A549 (cell line): ENCODE measurements at regions not wholly inside any gene's neighbourhood (a gene's known extent, or its start where the extent isn't known, plus 50 kb on each side); places are given as distances from the start of the nearest gene placed in this dataset.

ENCODE experiments used
- ATAC-seq, 2 experiments: fragments of 200-7000 bp in 1 of 2; fragments of >200 bp in 1 of 2; cut with Nextera tagmentation in 1 of 2; cut with Tn5 transposase in 1 of 2; 3 replicates each; pipeline versions ENCODE4 v1.8.0 to v1.9.1; 2018 to 2020; ENCODE audit warnings: mild to moderate bottlenecking in 1 of 2, moderate library complexity in 1 of 2
- CTCF ChIA-PET: fragments of 300-600 bp; sonication (Branson Sonifier 250); formaldehyde crosslinking; extraction: SDS; loops from one replicate; lab custom pipeline; 2021; ENCODE audit warnings: antibody characterized with exemption, inconsistent platforms; lab: Yijun Ruan, JAX
- POLR2A ChIA-PET: fragments of 350-600 bp; formaldehyde crosslinking; extraction: SDS; loops from one replicate; lab custom pipeline; 2021; ENCODE audit warnings: antibody characterized with exemption, inconsistent platforms; lab: Yijun Ruan, JAX
- DNase-seq, 2 experiments: peaks; one replicate each; pipeline versions ENCODE4 v3.0.0 to v3.0.0-alpha.2; 2011 to 2016; ENCODE audit warnings: low read depth in 1 of 2, low spot score in 1 of 2
- FAIRE-seq: peaks from 2 replicates; lab custom pipeline; 2011; peaks lifted over from hg19 to GRCh38; lab: Jason Lieb, UNC
- H3K27ac ChIP-seq, 2 experiments: fragments of >200 bp; sonication (Bioruptor Twin); formaldehyde crosslinking; 3 replicates each; pipeline ENCODE4 v1.5.1; 2016 to 2017
- H3K4me1 ChIP-seq: fragments of >200 bp; sonication (Bioruptor Twin); formaldehyde crosslinking; 3 replicates; pipeline ENCODE4 v1.6.1; 2016
- H3K4me2 ChIP-seq: fragments of >200 bp; sonication (Bioruptor Twin); formaldehyde crosslinking; 3 replicates; pipeline ENCODE4 v1.6.1; 2016
- H3K4me3 ChIP-seq: fragments of >200 bp; sonication (Bioruptor Twin); formaldehyde crosslinking; 3 replicates; pipeline ENCODE4 v1.5.1; 2016
- H3K9me3 ChIP-seq: fragments of >200 bp; sonication (Bioruptor Twin); formaldehyde crosslinking; 3 replicates; pipeline ENCODE4 v1.6.1; 2016
- ATOH8 ChIP-seq: fragments of 250-450 bp; sonication (Bioruptor Pico); IDR thresholded peaks from 2 replicates; pipeline ENCODE4 v1.5.0; 2020; ENCODE audit warnings: low read depth, mild to moderate bottlenecking, moderate library complexity
- CBX8 ChIP-seq: fragments of 200-600 bp; sonication (generic); IDR thresholded peaks from 2 replicates; pipeline ENCODE4 v1.6.1; 2016
- CHD2 ChIP-seq: fragments of 150-350 bp; IDR thresholded peaks from 2 replicates; pipeline ENCODE4 v1.6.1; 2014; ENCODE audit warnings: low read length; ENCODE audit not compliant: partially characterized antibody
- CTCF ChIP-seq: fragments of >200 bp; sonication (Bioruptor Twin); formaldehyde crosslinking; IDR thresholded peaks from 3 replicates; pipeline ENCODE4 v1.5.1; 2016
- ELK1 ChIP-seq: fragments of 150-350 bp; IDR thresholded peaks from 2 replicates; pipeline ENCODE4 v1.6.1; 2014; ENCODE audit warnings: low read depth, mild to moderate bottlenecking, low read length
- EP300 ChIP-seq, 2 experiments: fragments of >200 bp; sonication (Bioruptor Twin); formaldehyde crosslinking; IDR thresholded peaks; 2 replicates in 1 of 2; 3 replicates in 1 of 2; pipeline ENCODE4 v1.6.1; 2016 to 2017
- FOXS1 ChIP-seq: fragments of 250-450 bp; sonication (Bioruptor Pico); IDR thresholded peaks from 2 replicates; pipeline ENCODE4 v1.5.0; 2020; ENCODE audit warnings: mild to moderate bottlenecking, moderate library complexity
- GATA3 ChIP-seq: IDR thresholded peaks from 2 replicates; pipeline ENCODE4 v1.6.1; 2012; ENCODE audit warnings: borderline replicate concordance
- HES2 ChIP-seq: fragments of >200 bp; sonication (Bioruptor Twin); formaldehyde crosslinking; IDR thresholded peaks from 2 replicates; pipeline ENCODE4 v1.6.1; 2016
- HMGXB4 ChIP-seq: fragments of 250-450 bp; sonication (Bioruptor Pico); IDR thresholded peaks from 2 replicates; pipeline ENCODE4 v1.5.0; 2021; ENCODE audit warnings: mild to moderate bottlenecking, moderate library complexity, borderline replicate concordance
- HOXB5 ChIP-seq: fragments of 250-450 bp; sonication (Bioruptor Pico); IDR thresholded peaks from 2 replicates; pipeline ENCODE4 v1.5.0; 2020; ENCODE audit warnings: mild to moderate bottlenecking, moderate library complexity
- RCOR1 ChIP-seq: fragments of 150-350 bp; IDR thresholded peaks from 2 replicates; pipeline ENCODE4 v1.6.1; 2014; ENCODE audit warnings: antibody characterized with exemption, low read length, low read depth
- REST ChIP-seq: fragments of 200-600 bp; sonication (generic); IDR thresholded peaks from 2 replicates; pipeline ENCODE4 v1.6.1; 2016; ENCODE audit warnings: antibody characterized with exemption, mild to moderate bottlenecking, moderate library complexity
- RFX5 ChIP-seq: fragments of 450-650 bp; IDR thresholded peaks from 2 replicates; pipeline ENCODE4 v1.7.1; 2014; ENCODE audit warnings: antibody characterized with exemption, mild to moderate bottlenecking, moderate library complexity
- RNF2 ChIP-seq: fragments of 200-600 bp; sonication (generic); IDR thresholded peaks from 2 replicates; pipeline ENCODE4 v1.6.1; 2016; ENCODE audit warnings: low read depth, mild to moderate bottlenecking, antibody characterized with exemption, moderate library complexity, borderline replicate concordance
- SREBF2 ChIP-seq: fragments of 450-650 bp; IDR thresholded peaks from 2 replicates; pipeline ENCODE4 v1.6.1; 2014; ENCODE audit warnings: mild to moderate bottlenecking, moderate library complexity
- USF2 ChIP-seq: fragments of 450-650 bp; IDR thresholded peaks from 2 replicates; pipeline ENCODE4 v1.6.1; 2014; ENCODE audit warnings: antibody characterized with exemption
- ZFP36 ChIP-seq: fragments of 450-650 bp; IDR thresholded peaks from 2 replicates; pipeline ENCODE4 v1.6.1; 2014; ENCODE audit warnings: borderline replicate concordance; ENCODE audit not compliant: partially characterized antibody
- ZNF302 ChIP-seq: fragments of 250-450 bp; sonication (Bioruptor Pico); IDR thresholded peaks from 2 replicates; pipeline ENCODE4 v1.9.0; 2021; ENCODE audit warnings: inconsistent platforms, mild to moderate bottlenecking, moderate library complexity
- WGBS: methylation state at CpG from one replicate; pipeline ENCODE4 v1.1.6; 2017; ENCODE audit errors: missing lambda C conversion rate; 5-methylcytosine and 5-hydroxymethylcytosine counted together

- TF ChIP-seq SREBF2: no peak
- TF ChIP-seq, all 56 proteins: peak for 0
Measured at GRCh38 chr7:16063716-16064675, 357.3 kb downstream of the CRPPA start (continued).

GRCh38 chr7:16063221-16063620 lies 358.1 kb downstream of the CRPPA start:
- no peak overlapping the region for H3K4me3 ChIP-seq
- CTCF ChIA-PET: no interaction called here
- no peaks in the 10 kb centered on the region for H3K4me1 ChIP-seq
- no peak overlapping the region for H3K4me2 ChIP-seq
- POLR2A ChIA-PET: no interaction called here
- no peaks in the 10 kb centered on the region for H3K9me3 ChIP-seq
- no peak for ATAC-seq
- no peak for DNase-seq
- WGBS: 30% methylated on average over 2 of the region's 2 CpGs
- no peak for TF ChIP-seq USF2
- TF ChIP-seq EP300 (IDR thresholded peaks at IDR 0.05): no peak
- no peak for TF ChIP-seq HOXB5 (CRISPR knock-in tag)
- TF ChIP-seq RCOR1: no peak
- no peak overlapping the region for H3K27ac ChIP-seq
- no peak for FAIRE-seq

- no peak overlapping the region for H3K4me2 ChIP-seq
Measured at GRCh38 chr7:16062269-16062668, 359.1 kb downstream of the CRPPA start.

GRCh38 chr7:16061630-16062029 lies 359.7 kb downstream of the CRPPA start:
- no peak overlapping the region for H3K27ac ChIP-seq
- FAIRE-seq: no peak
- WGBS: 0% methylated on average over 1 of the region's 1 CpG
- H3K4me3 ChIP-seq: no peak overlapping the region
- ChIA-PET CTCF (no interaction called here), POLR2A (no interaction called here)
- no peaks in the 10 kb centered on the region for H3K9me3 ChIP-seq
- DNase-seq: no peak
- ATAC-seq: no peak
- H3K4me1 ChIP-seq: no peaks in the 10 kb centered on the region
- H3K4me2 ChIP-seq: no peak overlapping the region
- no peak for TF ChIP-seq ZNF302 (CRISPR knock-in tag)
- TF ChIP-seq HES2: no peak
- TF ChIP-seq FOXS1 (CRISPR knock-in tag): no peak
- no peak for TF ChIP-seq HMGXB4 (CRISPR knock-in tag)
- TF ChIP-seq RFX5: no peak
- TF ChIP-seq ATOH8 (CRISPR knock-in tag): no peak
- no peak for TF ChIP-seq REST
- TF ChIP-seq CTCF: no peak
- TF ChIP-seq GATA3: no peak

More at GRCh38 chr7:16062269-16062668, 359.1 kb downstream of the CRPPA start:
- no peaks in the 10 kb centered on the region for H3K4me1 ChIP-seq
- TF ChIP-seq GATA3: no peak
- no peak for TF ChIP-seq ELK1
- TF ChIP-seq CBX8: no peak
- no peak for TF ChIP-seq RNF2
- no peak for TF ChIP-seq CHD2
- no peak for TF ChIP-seq ZFP36
- TF ChIP-seq, all 56 proteins: peak for 0
- Histone ChIP-seq H3K4me3 (no peak overlapping the region), H3K27ac (no peak overlapping the region), H3K9me3 (no peaks in the 10 kb centered on the region)
- WGBS: 6% methylated on average over 1 of the region's 1 CpG
- CTCF ChIA-PET: no interaction called here
- POLR2A ChIA-PET: no interaction called here
- FAIRE-seq (no peak), ATAC-seq (no peak), DNase-seq (no peak)
